Limb (tissue), 2 donors: ENCODE measurements at regions not wholly inside any gene's neighbourhood (a gene's known extent, or its start where the extent isn't known, plus 50 kb on each side); places are given as distances from the start of the nearest gene placed in this dataset.

Experiments used
- DNase-seq, 2 donors: peaks; one replicate each; pipeline ENCODE4 v3.0.0-alpha.2; 2016; ENCODE audit errors: extremely low spot score in 2 of 2

- DNase-seq: no peak
Observed at GRCh38 chr20:60211618-60212463, 253.6 kb downstream of the CDH26 start.

- no peak for DNase-seq
Observed at GRCh38 chr20:60212695-60213094, 254.5 kb downstream of the CDH26 start.

GRCh38 chr20:60213126-60213893 lies 255.1 kb downstream of the CDH26 start:
- DNase-seq: no peak

- DNase-seq: peak in 1 of 2 donors; percentile 67
Observed at GRCh38 chr20:60214901-60215815, 256.9 kb downstream of the CDH26 start.

GRCh38 chr20:60215816-60216730 lies 257.9 kb downstream of the CDH26 start:
- DNase-seq: no peak

- DNase-seq: no peak
Observed at GRCh38 chr20:60219231-60219630, 261.0 kb downstream of the CDH26 start.

GRCh38 chr20:60219984-60220562 lies 261.9 kb downstream of the CDH26 start:
- no peak for DNase-seq

- no peak for DNase-seq
Observed at GRCh38 chr20:60220706-60221105, 262.5 kb downstream of the CDH26 start.

GRCh38 chr20:60221593-60221992 lies 263.4 kb downstream of the CDH26 start:
- no peak for DNase-seq

GRCh38 chr20:60222497-60222896 lies 264.3 kb downstream of the CDH26 start:
- DNase-seq: no peak

GRCh38 chr20:60223174-60223573 lies 265.0 kb downstream of the CDH26 start:
- DNase-seq: no peak

- DNase-seq: no peak
Observed at GRCh38 chr20:60224914-60225313, 266.7 kb downstream of the CDH26 start.

- DNase-seq: no peak
Observed at GRCh38 chr20:60228255-60228654, 270.0 kb downstream of the CDH26 start.

GRCh38 chr20:60232380-60232779 lies 274.2 kb downstream of the CDH26 start:
- no peak for DNase-seq

GRCh38 chr20:60233018-60233630 lies 274.9 kb downstream of the CDH26 start:
- DNase-seq: no peak

- no peak for DNase-seq
Observed at GRCh38 chr20:60236613-60237012, 278.4 kb downstream of the CDH26 start.

- no peak for DNase-seq
Observed at GRCh38 chr20:60237981-60238380, 279.8 kb downstream of the CDH26 start.

GRCh38 chr20:60238992-60239660 lies 280.9 kb downstream of the CDH26 start:
- DNase-seq: no peak

- no peak for DNase-seq
Observed at GRCh38 chr20:60239956-60240355, 281.7 kb downstream of the CDH26 start.
